HFFc6 (cell line): ENCODE measurements at regions not wholly inside any gene's neighbourhood (a gene's known extent, or its start where the extent isn't known, plus 50 kb on each side); places are given as distances from the start of the nearest gene placed in this dataset.

ENCODE experiments used
- DNase-seq: peaks from one replicate; pipeline ENCODE4 v3.0.0-alpha.2; 2018
- H3K27ac Mint-ChIP-seq: 2 replicates; pipeline ENCODE4 v1.8.0; 2020; ENCODE audit warnings: mild to moderate bottlenecking, mixed read lengths
- H3K27me3 Mint-ChIP-seq: 2 replicates; pipeline ENCODE4 v1.8.0; 2021; ENCODE audit warnings: mild to moderate bottlenecking, moderate library complexity, mixed read lengths; ENCODE audit not compliant: insufficient read depth
- H3K36me3 Mint-ChIP-seq: 2 replicates; pipeline ENCODE4 v1.8.0; 2021; ENCODE audit warnings: low read depth, mixed read lengths
- H3K4me1 Mint-ChIP-seq: 2 replicates; pipeline ENCODE4 v1.8.0; 2020; ENCODE audit warnings: low read depth, mixed read lengths
- H3K4me3 Mint-ChIP-seq: 2 replicates; pipeline ENCODE4 v1.8.0; 2020; ENCODE audit warnings: mild to moderate bottlenecking, moderate library complexity, mixed read lengths
- H3K9me3 Mint-ChIP-seq: 2 replicates; pipeline ENCODE4 v1.8.0; 2020; ENCODE audit warnings: mild to moderate bottlenecking, mixed read lengths
- CTCF ChIP-seq: fragments of 200-600 bp; sonication (generic); IDR thresholded peaks from 2 replicates; pipeline ENCODE4 v1.5.0; 2021; ENCODE audit warnings: antibody characterized with exemption, mild to moderate bottlenecking

GRCh38 chrX:94041881-94042280 is 367.9 kb downstream of the FAM133A start:
- Mint-ChIP-seq H3K4me1 (no peaks in the 10 kb centered on the region), H3K9me3 (peaks cover 14% of the 10 kb centered on the region), H3K27me3 (no peaks in the 10 kb centered on the region), H3K27ac (no peak overlapping the region), H3K36me3 (no peaks in the 10 kb centered on the region), H3K4me3 (no peak overlapping the region)
- DNase-seq: no peak
- no peak for TF ChIP-seq CTCF

GRCh38 chrX:94045724-94046123 is 371.7 kb downstream of the FAM133A start:
- H3K27me3 Mint-ChIP-seq: no peaks in the 10 kb centered on the region
- H3K4me3 Mint-ChIP-seq: no peak overlapping the region
- no peak for DNase-seq
- no peak overlapping the region for H3K27ac Mint-ChIP-seq
- H3K4me1 Mint-ChIP-seq: no peaks in the 10 kb centered on the region
- no peaks in the 10 kb centered on the region for H3K36me3 Mint-ChIP-seq
- peaks cover 12% of the 10 kb centered on the region for H3K9me3 Mint-ChIP-seq
- TF ChIP-seq CTCF: no peak

DNA sequence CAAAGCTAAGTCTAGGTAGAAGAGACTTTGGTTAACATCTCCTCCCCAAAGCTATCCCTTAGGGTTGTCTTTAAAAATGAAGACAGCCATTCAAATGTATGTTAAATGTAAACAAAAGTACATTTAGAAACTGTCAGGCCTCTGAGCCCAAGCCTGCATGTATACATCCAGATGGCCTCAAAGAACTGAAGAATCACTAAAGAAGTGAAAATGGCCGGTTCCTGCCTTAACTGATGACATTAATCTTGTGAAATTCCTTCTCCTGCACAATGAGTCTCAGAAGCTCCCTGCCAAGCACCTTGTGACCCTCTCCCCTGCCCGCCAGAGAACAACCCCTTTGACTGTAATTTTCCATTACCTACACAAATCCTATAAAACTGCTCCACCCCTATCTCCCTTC is 377.9 kb downstream of the FAM133A start:
- no peak for DNase-seq
- Mint-ChIP-seq H3K9me3 (no peaks in the 10 kb centered on the region), H3K27me3 (no peaks in the 10 kb centered on the region), H3K27ac (no peak overlapping the region), H3K36me3 (no peaks in the 10 kb centered on the region), H3K4me3 (no peak overlapping the region), H3K4me1 (no peaks in the 10 kb centered on the region)
- no peak for TF ChIP-seq CTCF

- no peaks in the 10 kb centered on the region for H3K36me3 Mint-ChIP-seq
- H3K27ac Mint-ChIP-seq: no peak overlapping the region
- TF ChIP-seq CTCF: no peak
- H3K27me3 Mint-ChIP-seq: no peaks in the 10 kb centered on the region
- H3K4me3 Mint-ChIP-seq: no peak overlapping the region
- no peaks in the 10 kb centered on the region for H3K4me1 Mint-ChIP-seq
- no peaks in the 10 kb centered on the region for H3K9me3 Mint-ChIP-seq
- no peak for DNase-seq
Measured at GRCh38 chrX:94053575-94053974, 379.6 kb downstream of the FAM133A start.

GRCh38 chrX:94057385-94057784 is 383.4 kb downstream of the FAM133A start:
- TF ChIP-seq CTCF: no peak

More at GRCh38 chrX:94057385-94057784, 383.4 kb downstream of the FAM133A start:
- Mint-ChIP-seq H3K9me3 (peaks cover 13% of the 10 kb centered on the region; the same call in 1 of the 2 replicates), H3K36me3 (no peaks in the 10 kb centered on the region; the same call in 1 of the 2 replicates), H3K27ac (no peak overlapping the region), H3K4me3 (no peak overlapping the region), H3K4me1 (no peaks in the 10 kb centered on the region), H3K27me3 (peaks cover 2% of the 10 kb centered on the region; the same call in 1 of the 2 replicates)
- DNase-seq: no peak
